IMR-90 (cell line): ENCODE measurements at regions not wholly inside any gene's neighbourhood (a gene's known extent, or its start where the extent isn't known, plus 50 kb on each side); places are given as distances from the start of the nearest gene placed in this dataset.

Experiments
- ATAC-seq: fragments of 200-7000 bp; cut with Tn5 transposase; 2 replicates; pipeline ENCODE4 v1.9.1; 2020; ENCODE audit warnings: low read depth, mild to moderate bottlenecking, moderate library complexity
- BruUV-seq: library from RNA; stranded (reverse); fragments of 400-500 nt; replicated peaks from 2 replicates; lab custom pipeline; 2021; lab: Mats Ljungman, UMichigan
- CTCF ChIA-PET: fragments of 300-600 bp; formaldehyde crosslinking; extraction: SDS; loops from one replicate; lab custom pipeline; 2021; ENCODE audit warnings: antibody characterized with exemption; lab: Yijun Ruan, JAX
- POLR2A ChIA-PET: fragments of 300-600 bp; sonication (Branson Sonifier 250); formaldehyde crosslinking; loops from one replicate; lab custom pipeline; 2022; ENCODE audit warnings: antibody characterized with exemption; ENCODE audit not compliant: unreplicated experiment; lab: Charles Lee
- DNase-seq: peaks from one replicate; pipeline ENCODE4 v3.0.0; 2013
- H2AFZ ChIP-seq: replicated peaks from 2 replicates; pipeline ENCODE3; 2013; ENCODE audit warnings: low read length, mild to moderate bottlenecking; ENCODE audit not compliant: poor library complexity
- H2AK5ac ChIP-seq: 2 replicates; pipeline ENCODE4 v1.6.1; 2013; ENCODE audit warnings: low read depth, low read length, inconsistent platforms
- H2AK9ac ChIP-seq: replicated peaks from 2 replicates; pipeline ENCODE3; 2013; ENCODE audit warnings: mild to moderate bottlenecking, low read depth, low read length, moderate library complexity; ENCODE audit not compliant: poor library complexity
- H2BK120ac ChIP-seq: 2 replicates; pipeline ENCODE4 v1.6.1; 2013; ENCODE audit warnings: low read depth, low read length, inconsistent platforms
- H2BK15ac ChIP-seq: 3 replicates; pipeline ENCODE4 v1.6.1; 2013; ENCODE audit warnings: low read depth, low read length, inconsistent platforms
- H2BK20ac ChIP-seq: 2 replicates; pipeline ENCODE4 v1.6.1; 2013; ENCODE audit warnings: low read depth, mild to moderate bottlenecking, inconsistent platforms, low read length, moderate library complexity
- H2BK5ac ChIP-seq: 2 replicates; pipeline ENCODE4 v1.6.1; 2013; ENCODE audit warnings: mild to moderate bottlenecking, low read depth, low read length, inconsistent platforms; ENCODE audit not compliant: poor library complexity, severe bottlenecking
- H3K14ac ChIP-seq: replicated peaks from 2 replicates; pipeline ENCODE4 v1.6.1; 2013; ENCODE audit warnings: low read depth, low read length, inconsistent platforms
- H3K18ac ChIP-seq: 2 replicates; pipeline ENCODE4 v1.6.1; 2013; ENCODE audit warnings: low read depth, low read length, control low read depth
- H3K23ac ChIP-seq: 2 replicates; pipeline ENCODE4 v1.6.1; 2013; ENCODE audit warnings: low read depth, low read length, inconsistent platforms
- H3K27ac ChIP-seq: 2 replicates; pipeline ENCODE4 v1.5.1; 2013; ENCODE audit warnings: mild to moderate bottlenecking, control low read depth, low read length; ENCODE audit not compliant: insufficient read depth
- H3K27me3 ChIP-seq: 2 replicates; pipeline ENCODE4 v1.6.1; 2013; ENCODE audit warnings: low read length; ENCODE audit not compliant: control insufficient read depth, insufficient read depth
- H3K36me3 ChIP-seq: 2 replicates; pipeline ENCODE4 v1.6.1; 2013; ENCODE audit warnings: low read length, mixed read lengths; ENCODE audit not compliant: control insufficient read depth, insufficient read depth
- H3K4ac ChIP-seq: 2 replicates; pipeline ENCODE4 v1.6.1; 2013; ENCODE audit warnings: low read depth, low read length, inconsistent platforms
- H3K4me1 ChIP-seq: 2 replicates; pipeline ENCODE4 v1.6.1; 2013; ENCODE audit warnings: low read length, mixed read lengths; ENCODE audit not compliant: control insufficient read depth, insufficient read depth
- H3K4me2 ChIP-seq: 2 replicates; pipeline ENCODE4 v1.6.1; 2013; ENCODE audit warnings: low read depth, mild to moderate bottlenecking, control low read depth, low read length, moderate library complexity
- H3K4me3 ChIP-seq: 2 replicates; pipeline ENCODE4 v1.5.1; 2013; ENCODE audit warnings: low read depth, mild to moderate bottlenecking, control low read depth, low read length, moderate library complexity; ENCODE audit not compliant: insufficient read depth
- H3K56ac ChIP-seq: 2 replicates; pipeline ENCODE4 v1.6.1; 2013; ENCODE audit warnings: low read length, inconsistent platforms; ENCODE audit not compliant: insufficient read depth; ENCODE audit errors: extremely low read depth
- H3K79me1 ChIP-seq, 2 experiments: 2 replicates each; pipeline ENCODE4 v1.6.1; 2013; ENCODE audit warnings: low read length in 2 of 2, inconsistent platforms in 1 of 2, low read depth in 1 of 2
- H3K9ac ChIP-seq: 2 replicates; pipeline ENCODE4 v1.6.1; 2013; ENCODE audit warnings: low read depth, low read length, control low read depth
- H3K9me1 ChIP-seq: 2 replicates; pipeline ENCODE4 v1.6.1; 2013; ENCODE audit warnings: low read length, inconsistent platforms; ENCODE audit not compliant: insufficient read depth
- H3K9me3 ChIP-seq: 2 replicates; pipeline ENCODE4 v1.6.1; 2013; ENCODE audit warnings: low read length; ENCODE audit not compliant: control insufficient read depth, insufficient read depth
- H4K20me1 ChIP-seq: 2 replicates; pipeline ENCODE4 v1.6.1; 2013; ENCODE audit warnings: low read length, inconsistent platforms; ENCODE audit not compliant: insufficient read depth
- H4K5ac ChIP-seq: 2 replicates; pipeline ENCODE4 v1.6.1; 2013; ENCODE audit warnings: mild to moderate bottlenecking, low read depth, low read length, control low read depth
- H4K8ac ChIP-seq, 2 experiments: 2 replicates each; pipeline ENCODE4 v1.6.1; 2013; ENCODE audit warnings: low read depth in 2 of 2, low read length in 2 of 2, control low read depth in 1 of 2, inconsistent platforms in 1 of 2
- H4K91ac ChIP-seq: 2 replicates; pipeline ENCODE4 v1.6.1; 2013; ENCODE audit warnings: low read depth, low read length, inconsistent platforms; ENCODE audit not compliant: insufficient read depth
- BHLHE40 ChIP-seq: fragments of 150-350 bp; IDR thresholded peaks from 2 replicates; pipeline ENCODE4 v1.6.1; 2016; ENCODE audit warnings: mild to moderate bottlenecking, low read depth, low read length
- CEBPB ChIP-seq: IDR thresholded peaks from 2 replicates; pipeline ENCODE4 v1.6.1; 2012; ENCODE audit warnings: low read depth, low read length, improper control_type of control experiment
- ELK1 ChIP-seq: fragments of 150-350 bp; IDR thresholded peaks from 2 replicates; pipeline ENCODE4 v1.6.1; 2016; ENCODE audit warnings: low read depth, mild to moderate bottlenecking, low read length, moderate library complexity, borderline replicate concordance
- FOS ChIP-seq: fragments of 150-350 bp; IDR thresholded peaks from 2 replicates; pipeline ENCODE4 v1.6.1; 2016; ENCODE audit warnings: low read depth, low read length
- POLR2A ChIP-seq: IDR thresholded peaks from 2 replicates; pipeline ENCODE4 v1.6.1; 2012; ENCODE audit warnings: mild to moderate bottlenecking, low read depth, low read length
- WGBS, 2 experiments: methylation state at CpG; one replicate each; pipeline versions ENCODE4 v1.1.5 to v1.1.7; 2013; ENCODE audit warnings: missing lambda C conversion rate in 2 of 2; ENCODE audit not compliant: insufficient read length in 1 of 2; ENCODE audit errors: extremely low coverage in 2 of 2; 5-methylcytosine and 5-hydroxymethylcytosine counted together
- dilution Hi-C: fragments of 300-500 bp; cut with HindIII; formaldehyde crosslinking; loops from one replicate; pipeline ENCODE4 v1.14.3; 2018; ENCODE audit warnings: low sequenced_read_pairs; ENCODE audit not compliant: unreplicated experiment
- in situ Hi-C: fragments of 300-500 bp; cut with MboI; formaldehyde crosslinking; loops from 3 replicates; pipeline ENCODE4 v1.14.3; 2019; ENCODE audit warnings: low sequenced_read_pairs, inconsistent platforms, mixed read lengths
- intact Hi-C: fragments of 100-400 bp; cut with micrococcal nuclease; formaldehyde crosslinking; loops from 2 replicates; pipeline ENCODE4 v1.10.0; 2022

GRCh38 chr1:187245201-187245600, 416.5 kb downstream of the PLA2G4A start:
- ChIA-PET CTCF (interaction anchor here (0.7 kb wide), 1 partner anchor 836 kb away, joined by 5 read pairs; no protein-coding TSS in a partner anchor), POLR2A (no interaction called here)
- H2AK9ac ChIP-seq: no peak overlapping the region
- H4K8ac ChIP-seq: no peak overlapping the region
- no peaks in the 10 kb centered on the region for H3K36me3 ChIP-seq
- H3K14ac ChIP-seq: no peak overlapping the region
- WGBS, 2 experiments: no CpG with 5 or more reads among the region's 1 CpG
- no peak overlapping the region for H2BK20ac ChIP-seq
- H3K4me3 ChIP-seq: no peak overlapping the region
- H3K56ac ChIP-seq: no peak overlapping the region
- H3K18ac ChIP-seq: no peak overlapping the region
- H3K23ac ChIP-seq: no peak overlapping the region
- no peaks in the 10 kb centered on the region for H3K27me3 ChIP-seq
- no peak overlapping the region for H3K27ac ChIP-seq
- H2AFZ ChIP-seq: no peak overlapping the region
- H3K79me1 ChIP-seq: no peaks in the 10 kb centered on the region
- no peaks in the 10 kb centered on the region for H3K9me3 ChIP-seq
- TF ChIP-seq FOS (no peak), BHLHE40 (no peak), POLR2A (no peak), ELK1 (no peak), CEBPB (no peak)
- H4K91ac ChIP-seq: no peak overlapping the region
- ATAC-seq (no peak), DNase-seq (no peak)
- no peak overlapping the region for H2BK120ac ChIP-seq
- no peak overlapping the region for H4K5ac ChIP-seq
- intact Hi-C loops: no loop called here
- in situ Hi-C loops: no loop called here
- H3K4ac ChIP-seq: no peak overlapping the region
- no peak overlapping the region for H3K4me2 ChIP-seq
- H3K9ac ChIP-seq: no peak overlapping the region
- dilution Hi-C loops: no loop called here
- no peak overlapping the region for H2BK5ac ChIP-seq
- H3K4me1 ChIP-seq: no peaks in the 10 kb centered on the region
- no peaks in the 10 kb centered on the region for H3K9me1 ChIP-seq
- no peak overlapping the region for H2BK15ac ChIP-seq
- H2AK5ac ChIP-seq: no peak overlapping the region
- BruUV-seq: no TSS peak
- no peaks in the 10 kb centered on the region for H4K20me1 ChIP-seq
